Stimulated activated CD8-positive, alpha-beta memory T cell treated with anti-CD3 and anti-CD28 coated beads, Interleukin-15, amount 100 ng/mL, for 4 hours (primary cell): ENCODE measurements at regions not wholly inside any gene's neighbourhood (a gene's known extent, or its start where the extent isn't known, plus 50 kb on each side); places are given as distances from the start of the nearest gene placed in this dataset.

Source experiments
- DNase-seq, 2 donors: peaks; one replicate each; pipeline ENCODE4 v3.0.0-alpha.2; 2020; ENCODE audit warnings: low read depth in 2 of 2

DNA sequence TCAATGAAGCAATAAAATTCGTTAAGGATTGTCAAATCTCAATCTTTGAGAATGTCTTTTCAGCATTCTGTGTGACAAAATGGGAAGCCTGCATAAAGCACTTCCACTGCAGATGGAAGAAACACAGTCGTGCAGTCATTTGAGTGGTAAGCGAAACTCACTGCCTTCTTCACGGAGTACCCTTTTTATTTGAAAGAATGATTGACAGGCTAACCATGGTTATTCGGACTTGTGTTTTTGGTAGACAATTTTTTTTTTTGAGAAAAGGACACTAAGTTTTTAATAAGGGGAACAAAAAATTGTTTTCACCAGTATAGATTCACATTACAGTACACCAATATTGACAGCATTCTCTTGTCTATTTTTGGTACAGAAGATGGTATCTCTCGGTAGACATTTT is 86.9 kb upstream of the MSX1 start:
- no peak for DNase-seq

DNA sequence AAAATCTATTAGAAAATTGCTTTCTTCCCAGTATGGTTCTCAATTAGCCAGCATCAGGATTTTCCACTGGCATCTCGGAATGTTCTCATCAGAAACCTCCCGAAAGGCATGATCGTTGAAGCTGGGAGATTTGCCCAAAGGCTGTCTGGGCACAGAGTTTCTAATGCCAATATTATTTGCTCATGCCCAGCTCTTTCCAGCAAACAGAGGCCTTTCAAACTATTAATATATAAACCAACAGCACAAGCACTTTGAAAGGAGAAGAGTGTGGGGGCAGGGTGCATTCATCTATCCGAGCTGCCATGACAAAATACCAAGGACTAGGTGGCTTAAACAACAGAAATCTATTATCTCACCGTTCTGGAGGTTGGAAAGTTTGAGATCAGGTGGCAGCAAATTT is 88.3 kb upstream of the MSX1 start:
- DNase-seq: no peak

DNA sequence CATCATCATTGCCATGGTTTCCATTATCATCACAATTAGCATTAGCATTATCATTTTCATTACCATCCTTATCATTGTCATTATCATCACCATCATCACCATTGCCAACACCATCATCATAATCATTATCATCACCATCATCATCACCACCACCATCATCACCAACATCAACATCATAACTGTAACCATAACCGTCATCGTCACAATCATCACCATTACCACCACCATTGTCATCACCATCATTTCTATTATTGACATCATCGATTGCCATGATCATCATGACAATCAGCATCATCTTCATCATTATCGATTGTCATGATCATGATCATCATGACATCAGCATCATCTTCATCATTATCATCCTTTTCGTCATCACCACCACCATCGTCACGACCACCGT is 88.9 kb upstream of the MSX1 start:
- DNase-seq: no peak

DNA sequence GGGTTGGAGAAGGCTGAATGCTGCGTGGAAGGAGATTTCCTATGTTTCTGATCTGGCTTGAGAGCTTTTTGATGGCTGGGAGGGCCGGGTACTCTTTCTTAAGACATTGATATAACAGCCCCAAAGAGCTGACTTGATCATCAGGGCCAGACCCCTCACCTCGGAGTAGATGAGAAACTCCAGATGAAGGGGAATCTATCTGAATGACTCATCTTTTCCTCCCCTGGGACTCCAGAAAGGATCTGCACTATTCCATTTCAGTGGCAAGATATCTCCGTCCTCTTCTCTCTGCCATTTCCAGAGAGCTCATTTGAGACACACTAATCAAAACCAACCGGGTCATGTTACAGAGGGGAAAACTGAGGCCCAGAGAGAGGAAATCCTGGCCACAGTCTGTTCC is 92.9 kb upstream of the MSX1 start:
- DNase-seq: no peak

DNA sequence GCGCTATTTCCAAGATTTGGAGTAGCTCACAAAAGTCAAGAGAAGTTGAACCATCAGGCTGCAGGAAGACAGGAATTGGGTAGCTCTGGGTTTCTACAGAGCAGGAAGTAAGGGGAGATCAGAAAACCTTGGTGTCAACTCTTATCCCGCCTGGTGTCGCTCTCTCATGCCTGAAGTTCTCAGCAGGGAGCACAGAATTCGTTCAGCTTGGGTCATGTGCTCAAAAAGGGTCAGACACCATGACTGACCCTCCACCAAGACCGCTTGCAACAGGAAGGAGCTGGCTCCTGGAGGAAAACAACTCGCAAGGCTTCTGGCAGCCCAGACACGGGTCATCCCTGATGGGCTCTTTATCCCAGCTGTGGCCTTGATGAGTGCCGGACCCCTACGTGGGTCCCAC is 93.7 kb upstream of the MSX1 start:
- no peak for DNase-seq

DNA sequence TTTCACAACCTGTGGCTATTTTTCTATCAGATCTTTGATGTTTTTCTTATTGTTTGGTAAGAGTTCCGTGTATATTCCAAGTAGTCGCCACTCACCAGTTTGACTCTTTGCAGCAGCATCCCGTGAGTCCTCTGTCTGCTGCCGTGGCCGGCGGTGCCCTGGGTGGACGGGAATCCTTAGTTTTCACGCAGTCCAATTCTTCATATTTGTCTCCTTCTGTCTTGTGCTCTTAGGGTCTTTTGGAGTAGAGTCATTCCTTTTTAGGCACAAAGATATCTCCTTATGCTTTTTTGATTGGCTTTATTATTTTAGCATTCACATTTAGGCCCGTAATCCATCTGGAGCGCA is 94.9 kb upstream of the MSX1 start:
- no peak for DNase-seq

DNA sequence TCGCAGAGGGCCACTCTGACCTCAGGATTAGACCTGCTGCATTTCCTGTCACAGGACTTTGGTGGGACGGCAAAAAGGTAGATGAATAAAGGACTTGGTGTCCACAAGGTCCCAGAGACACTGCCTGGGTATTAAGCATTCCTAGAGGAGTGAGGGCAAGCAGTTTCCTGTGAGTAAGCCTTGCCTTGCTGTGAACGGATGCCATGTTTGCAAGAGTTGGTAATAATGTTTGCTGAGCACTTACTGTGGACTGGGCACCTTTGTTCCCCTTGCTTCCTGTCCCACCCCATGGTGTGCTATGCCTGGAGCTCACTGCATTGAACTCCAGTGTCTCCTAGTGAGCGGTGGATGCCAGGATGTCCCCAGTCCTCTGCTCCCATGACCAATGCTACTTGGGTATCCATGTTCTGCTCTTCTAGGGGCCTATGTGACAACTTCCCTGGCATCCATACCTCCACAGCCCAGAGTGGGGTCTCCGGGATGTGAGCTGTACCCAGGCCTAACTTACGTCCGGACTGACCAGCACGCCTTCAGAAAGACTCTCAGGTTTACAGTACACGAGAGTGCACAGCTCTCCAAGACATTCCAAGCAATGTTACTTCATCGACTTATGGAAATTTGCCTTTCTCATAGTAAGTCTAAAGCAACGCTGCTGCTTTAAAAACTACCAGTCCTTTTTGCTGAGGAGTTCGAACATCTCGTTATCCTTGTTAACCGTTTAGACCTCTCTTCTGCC is 95.5 kb upstream of the MSX1 start:
- DNase-seq: no peak

DNA sequence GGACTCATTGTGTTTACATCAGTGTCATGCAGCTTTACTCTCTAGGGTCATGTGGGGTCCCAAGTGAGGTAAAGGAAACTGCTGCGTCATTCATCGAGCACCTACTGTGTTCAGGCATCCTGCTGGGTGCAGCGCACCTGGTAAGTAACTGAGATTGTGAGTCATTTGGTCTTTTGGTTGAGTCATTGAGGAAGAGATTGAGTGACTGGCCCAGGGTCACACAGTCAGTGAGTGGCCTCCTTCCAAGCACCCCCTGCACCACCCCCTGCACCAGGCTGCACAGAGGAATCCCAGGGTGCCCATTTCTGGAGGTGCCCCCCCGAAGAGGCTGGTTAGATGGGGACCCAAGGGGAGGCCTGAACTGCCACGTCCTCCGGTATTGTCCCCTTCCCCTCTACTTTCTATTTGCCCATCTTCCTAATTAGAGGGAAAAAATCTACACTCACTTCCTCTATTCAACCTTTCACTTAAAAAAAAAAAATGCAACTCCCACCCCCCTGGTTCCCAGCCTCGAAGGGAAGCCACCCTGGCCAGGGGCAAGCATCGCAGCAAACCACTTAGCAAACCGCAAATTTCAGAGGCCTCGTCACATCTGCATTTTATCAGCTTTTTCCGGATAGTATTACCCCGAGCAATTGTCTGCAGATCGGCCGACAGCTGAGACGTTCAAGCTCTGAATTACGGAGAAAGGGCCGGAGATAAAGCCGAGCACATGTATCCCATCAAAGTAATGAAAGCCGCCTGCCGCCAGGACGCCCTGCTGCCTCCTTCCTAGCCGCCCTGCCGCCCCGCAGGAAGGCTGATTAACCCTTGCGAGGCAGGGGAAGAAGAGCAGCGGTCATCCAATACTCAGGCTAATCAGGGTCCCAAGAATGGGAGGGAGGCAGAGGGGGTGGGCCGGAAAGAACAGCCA is 96.3 kb upstream of the MSX1 start:
- DNase-seq: peak in 1 of 2 donors; percentile 3

DNA sequence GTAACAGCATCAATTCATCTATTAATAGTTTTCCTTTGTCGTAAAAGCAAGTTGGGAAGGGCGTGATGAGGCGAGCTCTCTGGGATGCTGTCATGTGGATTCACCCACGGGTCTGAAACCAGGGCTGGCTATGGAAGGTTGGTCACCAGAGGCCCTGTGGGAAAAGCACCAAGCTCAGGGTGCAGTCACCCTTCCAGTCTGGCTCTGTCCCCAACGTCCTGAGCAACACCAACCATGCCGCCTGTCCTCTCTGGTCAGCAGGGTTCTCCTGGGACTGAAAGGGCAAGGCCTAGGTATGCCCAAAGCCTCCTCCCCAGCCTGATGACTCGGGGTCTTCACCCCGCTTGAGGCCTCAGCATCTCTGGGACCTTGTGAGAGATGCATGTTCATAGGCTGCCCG is 97.2 kb upstream of the MSX1 start:
- no peak for DNase-seq

DNA sequence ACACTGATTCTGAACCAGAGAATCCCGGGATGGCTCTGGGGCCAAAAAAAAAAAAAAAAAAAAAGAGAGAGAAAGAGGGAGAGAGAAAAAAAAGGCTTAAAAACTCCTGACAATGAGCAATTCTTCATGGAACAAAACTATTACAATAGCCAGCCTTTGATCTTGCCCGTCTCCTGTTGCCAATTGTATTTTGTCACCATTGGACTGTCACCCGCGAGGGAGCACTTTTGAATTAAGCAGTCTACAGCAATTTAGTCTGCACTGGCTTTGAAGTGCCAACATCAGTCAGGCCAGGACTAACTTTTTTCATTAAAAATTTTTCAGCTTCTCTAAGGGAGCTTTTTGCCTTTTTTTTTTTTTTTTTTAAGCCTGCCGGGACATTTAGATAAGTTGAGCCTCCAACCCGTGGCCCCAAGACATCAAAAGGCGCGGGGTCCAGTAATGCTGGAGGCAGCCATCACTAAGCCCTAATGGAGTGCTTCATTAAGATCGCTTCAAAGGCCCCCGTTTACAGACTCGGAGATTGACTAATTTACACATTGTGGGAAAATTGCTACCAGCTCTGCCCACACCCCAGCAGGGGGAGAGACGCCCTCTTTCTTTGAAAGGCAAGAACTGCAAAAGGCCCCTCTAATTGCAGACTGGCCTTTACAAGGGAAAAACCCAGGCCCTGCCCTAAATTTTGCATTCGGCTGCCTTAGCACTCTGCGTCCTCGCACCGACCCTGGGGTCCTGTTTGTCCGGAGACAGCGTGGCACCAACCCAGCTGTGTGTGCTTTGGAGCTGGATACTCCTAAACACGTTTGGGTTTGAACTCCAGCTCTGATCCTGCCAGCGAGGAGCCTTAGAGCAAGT is 98.1 kb upstream of the MSX1 start:
- DNase-seq: no peak

DNA sequence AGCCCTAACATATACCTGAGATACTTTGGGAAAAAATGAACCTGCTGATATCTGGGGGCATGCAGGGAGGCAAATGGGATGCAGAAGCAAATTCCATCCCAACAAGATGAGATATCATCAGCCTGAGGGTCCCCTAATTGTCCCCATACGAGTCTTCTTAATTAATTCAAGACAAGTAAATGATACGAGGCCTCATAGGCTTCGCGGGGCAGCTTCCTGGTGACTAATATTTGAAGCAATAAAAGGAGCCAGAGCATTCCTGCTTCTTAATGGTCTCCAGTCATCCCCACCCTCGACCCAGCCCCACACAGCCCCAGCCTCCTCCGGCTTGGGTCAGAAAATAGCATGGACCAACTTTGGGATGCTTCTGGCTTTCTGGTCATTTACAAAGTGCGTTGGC is 99.6 kb upstream of the MSX1 start:
- no peak for DNase-seq

DNA sequence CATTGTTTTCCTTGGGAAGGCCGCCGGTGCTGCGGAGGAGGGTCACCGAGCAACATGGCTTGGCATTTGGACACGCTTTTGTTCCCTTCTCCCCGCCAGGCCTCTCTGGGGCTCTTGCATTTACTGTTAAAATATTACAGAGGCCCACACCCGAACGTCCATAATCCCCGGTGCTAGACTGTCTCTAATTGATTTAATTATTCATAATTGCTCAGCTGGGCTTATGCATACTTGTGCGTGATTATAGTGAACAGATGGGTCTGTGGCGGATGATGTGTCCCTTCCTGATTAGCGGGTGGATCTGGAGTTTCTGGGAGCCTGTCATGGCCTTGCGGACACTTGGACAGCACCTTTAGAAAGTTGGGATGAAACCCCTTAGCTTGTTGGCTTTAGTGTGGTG is 100.2 kb upstream of the MSX1 start:
- no peak for DNase-seq

DNA sequence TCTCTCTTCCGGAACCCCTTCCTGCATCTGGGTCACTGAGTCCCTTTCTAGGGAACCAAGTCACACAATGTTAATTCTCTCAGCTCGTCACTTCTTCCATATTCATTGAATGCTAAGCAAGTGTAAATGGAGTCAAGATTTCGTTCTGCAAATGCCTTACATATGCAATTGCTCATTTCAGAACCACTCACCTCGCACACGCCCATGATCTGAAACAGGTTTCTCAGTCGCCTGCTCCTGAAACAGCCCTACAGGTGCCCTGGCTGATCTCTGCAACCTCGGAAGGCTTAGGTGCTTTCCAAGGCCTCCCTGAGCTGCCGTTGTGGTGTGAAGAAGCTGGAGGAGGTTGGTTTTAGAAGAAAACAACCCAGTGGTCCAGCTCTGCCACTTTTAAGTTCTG is 100.8 kb upstream of the MSX1 start:
- no peak for DNase-seq

DNA sequence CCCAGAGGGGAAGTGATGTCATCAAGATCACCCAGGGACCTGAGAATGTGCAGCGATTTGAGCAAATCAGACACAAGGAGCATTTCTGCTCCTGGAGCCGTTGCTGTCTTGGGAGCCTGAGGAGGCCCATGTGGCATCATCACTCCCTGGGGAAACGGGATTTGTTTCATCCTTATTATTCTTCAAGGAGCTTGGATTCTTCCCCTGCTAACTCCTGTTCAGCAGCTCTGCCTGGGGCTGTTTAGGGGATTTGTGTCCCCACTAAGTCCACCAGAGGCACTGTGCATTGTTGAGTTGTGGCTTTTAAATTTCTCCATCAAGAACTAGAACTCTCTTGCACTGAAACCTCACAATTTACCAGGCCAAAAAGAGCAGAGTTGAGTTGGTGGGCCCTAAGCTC is 104.2 kb upstream of the MSX1 start:
- DNase-seq: no peak

DNA sequence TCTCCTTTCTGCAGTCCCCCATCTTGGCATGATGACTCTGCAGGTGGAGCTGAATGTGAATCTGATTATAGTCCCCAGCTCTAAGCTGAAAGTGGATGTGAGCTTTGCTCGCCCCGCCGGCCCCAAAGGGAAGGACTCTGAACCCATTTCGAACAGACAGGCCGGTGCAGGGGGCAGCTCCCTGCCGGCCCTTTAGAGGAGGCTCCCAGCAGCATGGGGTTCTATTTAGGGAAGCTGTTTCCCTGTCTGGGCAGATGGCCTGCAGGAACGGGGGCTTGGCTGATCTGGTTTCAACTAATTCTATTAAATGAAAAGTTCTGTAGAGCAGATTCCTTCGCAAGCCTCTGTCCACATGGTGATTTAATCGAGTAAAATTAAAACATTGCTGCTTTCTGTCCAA is 104.8 kb upstream of the MSX1 start:
- DNase-seq: no peak

DNA sequence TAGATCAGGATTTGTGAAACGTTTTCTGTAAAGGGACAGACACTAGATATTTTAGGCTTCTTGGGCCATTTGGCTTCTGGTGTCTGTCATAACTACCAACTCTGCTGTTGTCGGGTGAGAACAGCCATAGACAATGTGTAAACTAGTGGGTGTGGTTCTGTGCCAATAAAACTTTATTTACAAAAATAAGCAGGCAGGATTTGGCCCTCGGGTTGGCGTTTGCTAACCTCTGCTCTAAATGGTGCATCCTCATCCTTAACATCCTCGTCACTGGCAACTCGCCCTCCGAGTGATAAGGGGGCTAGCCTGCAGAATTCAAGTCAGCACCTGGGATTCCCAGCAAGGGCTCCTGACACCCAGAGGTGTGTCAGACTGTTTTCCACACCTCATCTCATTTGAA is 105.8 kb upstream of the MSX1 start:
- no peak for DNase-seq

DNA sequence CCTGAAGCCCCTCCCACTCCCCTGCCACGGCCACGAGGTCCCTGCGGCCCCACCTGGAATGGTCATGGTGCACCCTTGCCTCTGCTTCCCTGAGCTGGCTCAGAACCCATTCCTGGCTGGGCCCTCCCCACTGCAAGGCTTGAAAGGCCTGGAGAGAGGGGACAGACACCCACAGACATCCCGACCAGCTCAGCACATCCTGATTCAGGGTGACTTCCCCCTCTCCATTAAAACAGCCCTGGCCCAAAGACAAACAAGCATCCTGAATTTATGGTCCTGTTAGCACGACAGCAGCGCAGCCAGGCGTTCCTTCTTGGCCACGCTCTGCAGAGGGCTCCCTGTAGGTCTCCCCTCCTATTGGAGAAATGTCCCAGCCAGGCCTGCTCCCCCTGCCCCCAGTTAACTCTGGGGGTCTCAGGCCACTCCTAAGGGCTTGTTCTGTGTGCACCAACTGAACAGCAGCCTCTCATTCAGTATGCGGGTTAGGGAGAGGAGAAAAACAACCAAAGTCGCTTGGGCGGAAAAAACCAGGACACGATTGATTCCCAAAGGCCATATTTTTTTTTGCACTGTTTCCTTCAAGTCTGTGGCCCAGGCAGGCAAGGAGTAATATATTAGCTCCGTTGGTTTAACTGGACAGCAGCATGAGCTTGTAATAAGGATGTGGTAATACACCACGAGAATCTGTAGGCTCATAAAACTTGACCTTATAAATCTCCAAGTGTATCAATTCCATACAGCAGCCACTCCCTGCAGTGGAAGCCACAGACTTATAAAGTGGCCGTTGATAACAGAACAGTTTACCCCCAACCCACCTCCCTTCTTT is 106.7 kb upstream of the MSX1 start:
- no peak for DNase-seq

DNA sequence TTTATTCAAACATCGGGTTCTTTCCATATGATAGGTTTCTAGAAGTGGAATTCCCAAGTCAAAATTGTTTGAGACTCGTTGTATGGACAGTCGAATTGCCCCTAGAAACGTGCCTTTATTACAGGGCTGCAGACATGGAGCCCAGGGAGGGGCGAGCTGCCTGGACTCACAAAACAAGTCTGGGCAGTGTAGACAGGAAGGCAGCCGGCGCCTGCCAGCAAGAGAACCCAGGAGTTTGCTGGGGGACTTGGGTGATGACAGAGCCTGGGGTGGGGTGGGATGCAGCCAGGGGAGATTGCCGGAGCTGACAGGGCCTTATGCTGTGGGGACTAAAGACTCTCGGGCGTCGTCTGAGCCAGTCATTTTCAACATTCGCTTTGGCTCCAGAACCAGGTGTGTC is 107.4 kb upstream of the MSX1 start:
- no peak for DNase-seq

DNA sequence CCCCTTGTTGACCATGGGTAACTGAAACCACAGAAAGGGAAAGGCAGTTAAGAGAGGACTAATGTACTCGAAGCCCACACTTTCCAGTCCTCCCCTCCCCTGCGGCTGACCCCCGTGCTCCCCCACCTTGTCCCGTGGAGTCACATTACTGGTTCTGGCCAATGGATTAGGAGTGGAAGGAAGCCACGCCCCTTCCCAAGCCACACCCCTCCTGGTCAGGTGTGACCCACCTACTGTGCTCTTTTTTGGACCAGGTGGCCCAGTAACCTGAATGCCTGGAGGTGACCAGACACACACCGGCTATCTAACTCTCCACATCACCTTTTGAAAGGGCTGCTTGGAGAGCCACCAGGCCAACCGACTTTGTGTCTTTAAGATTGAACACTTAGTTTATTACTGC is 109.3 kb upstream of the MSX1 start:
- DNase-seq: no peak

DNA sequence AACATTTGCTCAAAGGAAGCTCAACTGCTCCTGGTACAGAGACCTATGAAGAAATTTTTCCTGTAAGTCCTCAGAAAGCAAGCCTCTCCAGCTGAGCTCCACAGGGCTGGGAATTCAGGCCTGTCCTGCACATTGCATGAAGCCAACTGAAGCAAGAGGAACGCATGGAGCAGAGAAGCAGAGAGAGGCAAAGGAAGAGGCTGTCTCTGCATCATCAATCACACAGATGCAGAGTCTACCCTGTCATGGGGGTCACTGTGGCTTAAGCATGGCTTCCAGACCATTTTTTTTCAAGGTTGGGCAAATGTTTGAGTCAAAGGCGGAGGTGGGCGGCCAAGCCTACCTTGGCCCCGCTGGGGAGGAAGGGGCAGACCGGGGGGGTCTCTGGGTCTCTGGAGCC is 110.3 kb upstream of the MSX1 start:
- no peak for DNase-seq

DNA sequence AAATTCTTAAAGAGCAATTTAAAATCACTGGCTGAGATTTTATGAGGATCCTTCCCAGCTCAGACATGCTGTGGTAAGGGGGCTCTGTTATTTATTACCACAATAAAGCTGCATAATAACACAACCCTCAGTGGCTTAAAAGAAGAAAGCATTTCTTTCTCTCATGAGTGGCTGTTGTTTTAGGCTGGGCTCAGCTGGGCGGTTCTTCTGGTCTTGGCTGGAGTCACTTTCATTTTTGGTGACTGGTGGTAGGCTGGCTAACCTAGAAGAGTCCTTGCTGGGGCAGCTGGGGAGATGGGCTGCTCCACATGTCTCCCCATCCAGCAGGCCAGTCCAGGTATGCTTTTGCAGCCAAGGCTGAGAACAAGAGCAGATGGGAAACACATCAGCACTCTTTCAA is 113.0 kb upstream of the MSX1 start:
- DNase-seq: no peak

DNA sequence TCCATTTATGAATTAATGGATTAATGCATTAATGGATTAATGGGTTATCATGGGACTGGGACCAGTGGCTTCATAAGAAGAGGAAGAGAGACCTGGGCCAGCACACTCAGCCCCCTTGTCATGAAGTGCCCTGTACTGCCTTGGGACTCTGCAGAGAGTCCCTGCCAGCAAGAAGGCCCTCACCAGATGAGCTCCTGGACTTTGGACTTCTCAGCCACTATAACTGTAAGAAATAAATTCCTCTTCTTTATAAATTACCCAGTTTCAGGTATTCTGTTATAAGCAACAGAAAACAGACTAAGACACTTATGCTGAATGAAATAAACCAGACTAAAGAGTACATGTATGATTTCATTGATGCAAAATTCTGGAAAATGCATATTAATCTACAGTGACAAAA is 119.4 kb upstream of the MSX1 start:
- no peak for DNase-seq
